ENCODE measurements at regions not wholly inside any gene's neighbourhood (a gene's known extent, or its start where the extent isn't known, plus 50 kb on each side); places are given as distances from the start of the nearest gene placed in this dataset.

DNA sequence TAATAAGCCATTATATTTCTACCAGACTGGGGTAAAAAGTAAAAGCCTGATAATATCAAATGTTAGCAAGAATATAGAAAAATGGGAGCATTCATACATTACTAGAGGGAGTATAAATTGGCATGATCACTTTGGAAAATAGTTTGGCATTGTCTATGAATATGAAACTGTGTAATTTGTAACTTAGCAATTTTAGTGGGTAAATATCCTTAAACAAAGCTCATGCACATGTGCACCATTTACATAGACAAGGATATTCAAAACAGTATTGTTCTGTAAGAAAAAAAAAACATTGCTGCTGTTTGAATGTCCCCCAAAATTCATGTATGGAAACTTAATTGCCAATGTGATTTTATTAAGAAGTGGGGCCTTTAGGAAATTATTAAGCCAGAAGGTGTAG lies 166.4 kb upstream of the SLC27A6 start:
- no peak overlapping the region for H3K4me3 Mint-ChIP-seq
- DNase-seq (ENCODE audit: low spot score in 2 of 2, unreplicated experiment in 2 of 2): no peak
- H3K27me3 Mint-ChIP-seq (ENCODE audit: low read depth): no peaks in the 10 kb centered on the region
- H3K4me1 Mint-ChIP-seq: peaks cover 2% of the 10 kb centered on the region
- no peak overlapping the region for H3K27ac Mint-ChIP-seq
- no peaks in the 10 kb centered on the region for H3K36me3 Mint-ChIP-seq
- TF ChIP-seq, protein P1, sequence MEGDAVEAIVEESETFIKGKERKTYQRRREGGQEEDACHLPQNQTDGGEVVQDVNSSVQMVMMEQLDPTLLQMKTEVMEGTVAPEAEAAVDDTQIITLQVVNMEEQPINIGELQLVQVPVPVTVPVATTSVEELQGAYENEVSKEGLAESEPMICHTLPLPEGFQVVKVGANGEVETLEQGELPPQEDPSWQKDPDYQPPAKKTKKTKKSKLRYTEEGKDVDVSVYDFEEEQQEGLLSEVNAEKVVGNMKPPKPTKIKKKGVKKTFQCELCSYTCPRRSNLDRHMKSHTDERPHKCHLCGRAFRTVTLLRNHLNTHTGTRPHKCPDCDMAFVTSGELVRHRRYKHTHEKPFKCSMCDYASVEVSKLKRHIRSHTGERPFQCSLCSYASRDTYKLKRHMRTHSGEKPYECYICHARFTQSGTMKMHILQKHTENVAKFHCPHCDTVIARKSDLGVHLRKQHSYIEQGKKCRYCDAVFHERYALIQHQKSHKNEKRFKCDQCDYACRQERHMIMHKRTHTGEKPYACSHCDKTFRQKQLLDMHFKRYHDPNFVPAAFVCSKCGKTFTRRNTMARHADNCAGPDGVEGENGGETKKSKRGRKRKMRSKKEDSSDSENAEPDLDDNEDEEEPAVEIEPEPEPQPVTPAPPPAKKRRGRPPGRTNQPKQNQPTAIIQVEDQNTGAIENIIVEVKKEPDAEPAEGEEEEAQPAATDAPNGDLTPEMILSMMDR (IDR thresholded peaks at IDR 0.05; ENCODE audit: unreplicated experiment): no peak
- peaks cover 7% of the 10 kb centered on the region for H3K9me3 Mint-ChIP-seq

- Mint-ChIP-seq H3K4me3 (no peak overlapping the region), H3K27me3 (ENCODE audit: low read depth) (no peaks in the 10 kb centered on the region), H3K36me3 (no peaks in the 10 kb centered on the region), H3K4me1 (no peaks in the 10 kb centered on the region), H3K9me3 (peaks cover 7% of the 10 kb centered on the region), H3K27ac (no peak overlapping the region)
- TF ChIP-seq, protein P1 (IDR thresholded peaks at IDR 0.05; ENCODE audit: unreplicated experiment): no peak
- DNase-seq (ENCODE audit: low spot score in 2 of 2, unreplicated experiment in 2 of 2): no peak
Measured at GRCh38 chr5:128799945-128800344, 165.3 kb upstream of the SLC27A6 start.

GRCh38 chr5:128800377-128800776 lies 164.9 kb upstream of the SLC27A6 start:
- H3K36me3 Mint-ChIP-seq: no peaks in the 10 kb centered on the region
- TF ChIP-seq, protein P1 (IDR thresholded peaks at IDR 0.05; ENCODE audit: unreplicated experiment): no peak

GRCh38 chr5:128813317-128814070 lies 151.8 kb upstream of the SLC27A6 start:
- TF ChIP-seq, protein P1 (IDR thresholded peaks at IDR 0.05; ENCODE audit: unreplicated experiment): no peak

More at GRCh38 chr5:128800377-128800776, 164.9 kb upstream of the SLC27A6 start:
- Mint-ChIP-seq H3K4me1 (no peaks in the 10 kb centered on the region), H3K27me3 (ENCODE audit: low read depth) (no peaks in the 10 kb centered on the region), H3K27ac (no peak overlapping the region), H3K9me3 (peaks cover 7% of the 10 kb centered on the region), H3K4me3 (no peak overlapping the region)
- no peak for DNase-seq (ENCODE audit: low spot score in 2 of 2, unreplicated experiment in 2 of 2)

DNA sequence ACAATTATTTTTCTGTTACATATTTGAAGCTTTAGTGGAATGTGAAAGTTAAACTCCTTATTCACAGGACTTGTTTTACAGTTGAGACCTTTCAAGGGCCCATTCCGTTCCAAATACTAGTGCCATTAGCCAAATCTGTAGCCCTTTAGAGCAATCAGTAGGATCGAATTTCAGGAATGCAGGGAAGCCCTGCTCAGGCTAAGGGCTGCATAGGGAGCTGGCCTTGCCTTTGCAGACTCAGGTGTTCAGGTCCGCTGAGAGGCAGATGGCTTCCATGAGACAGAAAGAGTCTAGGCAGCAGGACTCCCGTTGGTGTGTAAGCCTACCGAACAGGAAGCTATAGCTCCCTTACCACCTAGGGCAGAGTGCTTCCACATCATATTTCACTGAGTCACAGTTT lies 150.1 kb upstream of the SLC27A6 start:
- Mint-ChIP-seq H3K4me1 (no peaks in the 10 kb centered on the region), H3K9me3 (peaks cover 19% of the 10 kb centered on the region), H3K27ac (no peak overlapping the region), H3K36me3 (peaks cover 1% of the 10 kb centered on the region), H3K27me3 (ENCODE audit: low read depth) (no peaks in the 10 kb centered on the region), H3K4me3 (no peak overlapping the region)
- TF ChIP-seq, protein P1 (IDR thresholded peaks at IDR 0.05; ENCODE audit: unreplicated experiment): no peak
- no peak for DNase-seq (ENCODE audit: low spot score in 2 of 2, unreplicated experiment in 2 of 2)

More at GRCh38 chr5:128813317-128814070, 151.8 kb upstream of the SLC27A6 start:
- H3K9me3 Mint-ChIP-seq: peaks cover 23% of the 10 kb centered on the region
- no peak overlapping the region for H3K27ac Mint-ChIP-seq
- H3K4me3 Mint-ChIP-seq: no peak overlapping the region
- H3K4me1 Mint-ChIP-seq: no peaks in the 10 kb centered on the region
- H3K27me3 Mint-ChIP-seq (ENCODE audit: low read depth): no peaks in the 10 kb centered on the region
- H3K36me3 Mint-ChIP-seq: peaks cover 2% of the 10 kb centered on the region
- no peak for DNase-seq (ENCODE audit: low spot score in 2 of 2, unreplicated experiment in 2 of 2)
